ENCODE measurements at regions not wholly inside any gene's neighbourhood (a gene's known extent, or its start where the extent isn't known, plus 50 kb on each side); places are given as distances from the start of the nearest gene placed in this dataset.

GRCh38 chr20:55919319-55919718 lies 86.0 kb downstream of the CBLN4 start:
- no peak for TF ChIP-seq CTCF (IDR thresholded peaks at IDR 0.05)
- no peak for TF ChIP-seq EZH2 (IDR thresholded peaks at IDR 0.05; ENCODE audit: borderline replicate concordance, insufficient read depth, low read depth, low read length, poor library complexity, severe bottlenecking)
